ENCODE measurements at regions not wholly inside any gene's neighbourhood (a gene's known extent, or its start where the extent isn't known, plus 50 kb on each side); places are given as distances from the start of the nearest gene placed in this dataset.
"Not testable (repeated sequence)": the region's sequence is repeated elsewhere in the genome, so short reads cannot be mapped to it uniquely, and the experiment has no call there.

- DNase-seq (ENCODE audit: low spot score), result no peak
Measured at GRCh38 chr6:20263059-20263458, 50.8 kb upstream of the MBOAT1 start.

GRCh38 chr6:20265842-20266241, 53.6 kb upstream of the MBOAT1 start:
- DNase-seq (ENCODE audit: low spot score), result no peak

DNA sequence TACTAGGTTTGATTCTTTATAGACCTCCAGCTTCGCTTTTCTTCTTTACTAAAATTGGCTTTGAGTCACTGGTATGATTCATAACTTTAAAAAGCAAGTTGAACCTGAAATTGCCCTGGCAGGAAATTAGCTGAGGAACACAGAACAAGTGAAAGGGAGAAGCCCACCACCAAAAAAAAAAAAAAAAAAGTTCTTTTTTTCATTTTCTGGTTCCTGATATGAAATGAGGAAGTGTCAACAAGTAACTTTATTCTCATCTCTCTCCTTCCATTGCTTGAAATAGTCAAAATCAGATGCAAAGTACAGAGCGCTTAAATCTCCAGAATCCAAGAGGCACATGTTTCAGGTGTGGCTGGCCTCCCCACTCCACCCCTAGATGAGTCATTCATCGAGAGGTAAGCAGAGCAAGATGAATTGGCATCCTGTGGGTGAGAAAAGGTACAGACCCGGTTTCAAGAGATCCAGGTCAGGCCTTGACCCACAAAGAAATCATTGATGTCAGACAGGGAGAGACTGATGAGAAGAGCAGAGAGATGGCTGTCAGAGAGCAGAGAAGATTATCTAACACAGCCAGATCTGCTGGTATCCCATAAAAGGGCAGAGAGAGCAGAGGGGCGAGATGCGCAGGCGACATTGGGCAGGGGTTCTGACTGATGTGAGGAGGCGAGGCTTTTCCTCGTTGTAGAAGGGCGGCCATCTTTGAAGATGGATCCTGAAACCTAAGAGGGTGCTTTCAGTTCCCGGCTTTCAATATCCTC, 54.8 kb upstream of the MBOAT1 start:
- no peak for DNase-seq (ENCODE audit: low spot score)

DNA sequence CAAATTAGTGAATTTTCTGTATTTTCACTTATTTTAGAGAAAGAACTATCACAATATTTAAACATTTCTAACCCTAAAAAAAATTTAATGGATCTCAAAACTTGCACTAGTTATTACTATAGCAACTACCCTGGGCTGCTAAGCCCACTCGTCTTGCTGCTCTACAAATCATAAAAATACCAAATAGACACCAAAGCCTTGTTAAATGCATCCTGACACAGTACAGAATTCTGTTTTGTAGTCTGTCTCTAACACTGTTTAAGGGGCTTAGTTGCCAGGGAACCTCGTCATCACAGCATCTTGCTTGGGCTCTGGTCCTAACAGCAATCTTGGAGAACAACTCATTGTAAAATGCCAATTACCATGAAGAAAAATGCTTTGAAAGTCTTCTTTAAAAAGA, 56.9 kb upstream of the MBOAT1 start:
- DNase-seq (ENCODE audit: low spot score), result no peak

- no peak for DNase-seq (ENCODE audit: low spot score)
Measured at GRCh38 chr6:20271818-20272217, 59.5 kb upstream of the MBOAT1 start.

- no peak for DNase-seq (ENCODE audit: low spot score)
Measured at GRCh38 chr6:20274137-20274536, 61.9 kb upstream of the MBOAT1 start.

GRCh38 chr6:20275837-20276236, 63.6 kb upstream of the MBOAT1 start:
- DNase-seq (ENCODE audit: low spot score), result not testable (repeated sequence)

- DNase-seq (ENCODE audit: low spot score), result not testable (repeated sequence)
Measured at GRCh38 chr6:20277724-20278123, 65.5 kb upstream of the MBOAT1 start.

- DNase-seq (ENCODE audit: low spot score), result no peak
Measured at GRCh38 chr6:20279051-20279450, 66.8 kb upstream of the MBOAT1 start.

- no peak for DNase-seq (ENCODE audit: low spot score)
Measured at GRCh38 chr6:20279608-20280287, 67.5 kb upstream of the MBOAT1 start.

- no peak for DNase-seq (ENCODE audit: low spot score)
Measured at GRCh38 chr6:20280288-20280621, 68.0 kb upstream of the MBOAT1 start.

DNA sequence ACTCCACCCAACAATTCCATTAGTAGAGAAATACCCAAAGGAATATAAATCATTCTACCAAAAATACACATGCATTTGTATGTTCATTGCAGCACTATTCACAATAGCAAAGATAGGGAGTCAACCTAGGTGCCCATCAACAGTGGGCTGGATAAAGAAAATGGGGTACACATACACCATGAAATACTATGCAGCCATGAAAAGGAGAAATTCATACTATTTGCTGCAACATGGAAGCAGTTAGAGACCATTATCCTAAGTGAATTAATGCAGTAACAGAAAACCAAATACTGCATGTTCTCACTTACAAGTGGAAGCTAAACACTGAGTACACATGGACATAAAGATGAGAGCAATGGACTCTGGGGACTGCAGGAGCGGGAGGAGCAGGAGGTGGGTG, 72.4 kb upstream of the MBOAT1 start:
- DNase-seq (ENCODE audit: low spot score), result no peak

- no peak for DNase-seq (ENCODE audit: low spot score)
Measured at GRCh38 chr6:20286968-20287565, 74.8 kb upstream of the MBOAT1 start.

DNA sequence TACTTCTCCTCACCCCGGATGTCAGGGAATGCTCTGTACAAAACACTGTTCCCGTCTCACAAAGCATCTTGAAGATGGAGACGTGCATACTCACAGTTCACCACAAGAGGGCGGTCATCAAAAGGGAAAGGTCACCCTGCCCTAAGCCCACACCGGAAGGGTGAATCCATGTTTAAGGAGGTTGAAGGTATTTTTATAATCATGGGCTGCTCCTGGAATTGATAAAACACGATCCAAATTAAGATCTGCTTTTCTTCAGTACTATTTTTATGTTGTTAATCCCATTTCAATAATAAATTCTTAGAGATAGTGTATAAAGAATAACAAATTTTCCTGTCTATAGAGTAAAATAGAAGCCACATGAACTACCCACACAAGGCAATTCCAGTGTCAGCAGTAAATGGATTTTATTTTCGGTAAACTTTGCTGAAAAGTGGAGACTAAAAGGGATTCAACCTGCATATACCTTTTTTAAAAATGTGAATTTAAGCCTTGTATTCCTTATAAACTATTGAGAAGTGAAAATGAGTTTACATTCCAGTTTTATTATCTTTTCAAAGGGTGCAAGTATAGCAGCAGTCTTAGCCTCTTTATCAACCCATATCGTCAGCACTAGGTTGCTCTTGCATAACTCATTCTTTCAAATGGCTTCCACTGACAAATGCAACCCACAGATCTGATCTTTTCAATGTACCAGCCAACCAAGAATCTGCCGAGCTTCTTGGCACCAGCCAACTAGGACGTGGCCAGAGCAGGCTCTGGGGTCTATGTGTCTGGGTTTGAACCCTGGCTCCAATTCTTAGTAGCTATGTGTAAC, 79.7 kb upstream of the MBOAT1 start:
- peak; percentile 23 for DNase-seq (ENCODE audit: low spot score)

GRCh38 chr6:20292905-20293304, 80.6 kb upstream of the MBOAT1 start:
- no peak for DNase-seq (ENCODE audit: low spot score)

DNA sequence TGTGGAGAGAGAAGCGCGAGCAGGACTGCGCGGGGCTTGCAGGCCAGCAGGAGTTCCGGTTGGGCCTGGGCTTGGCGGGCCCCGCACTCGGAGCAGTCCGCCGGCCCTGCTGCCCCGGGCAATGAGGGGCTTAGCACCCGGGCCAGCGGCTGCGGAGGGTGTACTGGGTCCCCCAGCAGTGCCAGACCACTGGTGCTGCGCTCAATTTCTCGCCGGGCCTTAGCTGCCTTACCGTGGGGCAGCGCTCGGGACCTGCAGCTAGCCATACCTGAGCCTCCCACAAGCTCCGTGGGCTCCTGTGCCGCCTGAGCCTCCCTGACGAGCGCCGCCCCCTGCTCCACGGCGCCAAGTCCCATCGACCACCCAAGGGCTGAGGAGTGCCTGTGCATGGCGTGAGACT, 89.0 kb upstream of the MBOAT1 start:
- no peak for DNase-seq (ENCODE audit: low spot score)

DNA sequence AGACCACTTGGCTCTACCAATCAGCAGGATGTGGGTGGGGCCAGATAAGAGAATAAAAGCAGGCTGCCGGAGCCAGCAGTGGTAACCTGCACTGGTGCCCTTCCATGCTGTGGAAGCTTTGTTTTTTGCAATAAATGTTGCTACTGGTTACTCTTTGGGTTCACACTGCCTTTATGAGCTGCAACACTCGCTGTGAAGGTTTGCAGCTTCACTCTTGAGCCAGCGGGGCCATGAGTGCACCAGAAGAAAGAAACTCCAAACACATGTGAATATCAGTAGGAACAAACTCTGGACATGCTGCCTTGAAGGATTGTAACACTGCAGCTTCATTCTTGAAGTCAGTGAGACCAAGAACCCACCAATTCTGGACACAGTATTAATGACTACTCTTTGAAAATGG, 89.9 kb upstream of the MBOAT1 start:
- no peak for DNase-seq (ENCODE audit: low spot score)

DNA sequence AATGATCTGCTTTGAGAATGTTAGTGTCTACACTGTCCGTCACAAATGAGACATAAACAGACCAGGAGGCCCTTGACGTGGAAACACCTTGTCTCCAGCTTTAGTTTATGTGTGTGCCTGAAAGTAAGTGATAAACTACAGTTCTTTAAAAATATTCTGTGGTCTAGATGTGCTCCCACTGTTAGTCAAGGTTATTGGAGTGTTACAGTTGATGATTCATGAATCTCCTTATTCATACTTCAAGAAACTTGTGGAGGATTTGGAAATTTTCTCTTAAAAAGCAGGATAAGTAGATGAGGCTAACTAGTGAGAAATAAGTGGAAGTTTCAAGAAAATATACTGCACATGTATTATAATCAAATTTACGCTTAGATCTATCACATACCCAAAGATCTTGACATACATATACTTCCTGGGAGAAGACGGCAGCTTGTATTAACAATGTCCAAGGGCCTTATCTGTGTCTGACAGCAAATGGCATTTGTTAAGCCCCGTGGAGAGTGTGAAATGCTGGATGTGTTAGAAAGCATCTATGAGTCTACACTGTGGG, 90.5 kb upstream of the MBOAT1 start:
- no peak for DNase-seq (ENCODE audit: low spot score)

DNA sequence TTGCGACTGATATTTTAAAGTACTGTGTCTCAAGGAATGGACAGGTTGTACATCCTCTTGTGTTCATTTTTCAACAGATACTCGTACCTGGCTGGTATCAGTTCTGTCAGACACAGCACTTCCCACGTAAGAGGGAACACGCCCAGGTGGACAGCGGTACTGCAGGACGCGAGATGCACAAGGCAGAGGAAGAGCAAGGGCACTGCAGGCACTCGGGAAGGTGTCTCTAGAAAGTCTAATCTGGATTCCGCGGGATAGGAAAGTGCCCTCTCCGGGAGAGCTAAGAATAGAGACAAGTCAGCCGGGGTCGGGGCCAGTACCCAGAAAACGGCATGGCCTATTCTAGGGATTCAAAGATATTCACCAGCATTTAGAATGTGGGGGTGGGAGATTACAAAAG, 94.2 kb upstream of the MBOAT1 start:
- no peak for DNase-seq (ENCODE audit: low spot score)

GRCh38 chr6:20309186-20309585, 92.5 kb upstream of the E2F3 start:
- DNase-seq (ENCODE audit: low spot score), result no peak

DNA sequence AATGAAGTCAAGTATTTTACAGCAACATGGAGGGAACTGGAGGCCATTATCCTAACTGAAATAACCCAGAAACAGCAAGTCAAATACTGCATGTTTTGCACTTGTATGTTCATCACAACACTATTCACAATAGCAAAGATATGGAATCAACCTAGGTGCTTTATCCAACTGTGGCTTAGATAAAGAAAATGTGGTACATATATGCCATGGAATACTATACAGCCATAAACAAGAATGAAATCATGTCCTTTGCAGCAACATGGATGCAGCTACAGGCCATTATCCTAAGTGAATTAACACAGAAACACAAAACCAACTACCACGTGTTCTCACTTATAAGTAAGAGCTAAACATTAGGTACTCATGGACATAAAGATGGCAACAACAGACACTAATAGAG, 91.5 kb upstream of the E2F3 start:
- DNase-seq (ENCODE audit: low spot score), result no peak

DNA sequence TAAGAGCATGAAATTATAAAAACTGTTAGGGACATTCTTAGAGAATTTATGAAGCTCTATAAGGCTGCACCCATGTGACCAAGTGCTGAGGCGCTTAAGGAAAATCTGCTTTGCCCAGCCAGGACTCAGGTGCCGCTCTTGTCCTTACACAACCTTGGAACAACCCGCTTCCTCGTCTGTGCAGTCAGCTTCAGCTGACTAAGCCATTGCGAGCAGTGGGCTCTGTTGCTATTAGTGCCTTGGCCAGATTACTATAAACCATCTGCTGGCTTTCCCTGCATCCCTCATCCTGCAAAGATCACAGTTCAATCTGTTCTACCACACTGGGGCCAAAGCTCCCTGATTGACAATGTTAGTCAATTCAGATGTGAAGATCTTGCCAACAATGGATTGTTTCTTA, 89.1 kb upstream of the E2F3 start:
- DNase-seq (ENCODE audit: low spot score), result no peak
